CD4-positive, alpha-beta T cell (primary cell): ENCODE measurements at regions not wholly inside any gene's neighbourhood (a gene's known extent, or its start where the extent isn't known, plus 50 kb on each side); places are given as distances from the start of the nearest gene placed in this dataset.

ENCODE experiments used
- ATAC-seq: fragments of 200-7000 bp; cut with Tn5 transposase; one replicate; pipeline ENCODE4 v1.10.0; 2022; ENCODE audit warnings: mild to moderate bottlenecking; ENCODE audit not compliant: poor library complexity
- CTCF ChIA-PET: fragments of 350-600 bp; sonication (Branson Sonifier 250); formaldehyde crosslinking; loops from one replicate; lab custom pipeline; 2021; ENCODE audit warnings: antibody characterized with exemption, inconsistent platforms; lab: Charles Lee
- POLR2A ChIA-PET: fragments of 350-600 bp; sonication (Branson Sonifier 250); formaldehyde crosslinking; loops from one replicate; lab custom pipeline; 2021; ENCODE audit warnings: antibody characterized with exemption, inconsistent platforms; lab: Charles Lee
- DNase-seq, 14 experiments: peaks; one replicate each; pipeline ENCODE4 v3.0.0-alpha.2; 2013 to 2020; ENCODE audit warnings: mixed read lengths in 2 of 14
- H3K27ac ChIP-seq, 2 donors: one replicate each; pipeline versions ENCODE4 v1.5.1 to v1.7.0; 2013; ENCODE audit warnings: low read length in 2 of 2, low read depth in 1 of 2, mild to moderate bottlenecking in 1 of 2
- H3K27me3 ChIP-seq, 2 experiments: 1 replicate in 1 of 2; 2 replicates in 1 of 2; pipeline versions ENCODE4 v1.6.1 to v1.7.0; 2013; ENCODE audit warnings: low read length in 2 of 2, control low read depth in 1 of 2, mild to moderate bottlenecking in 1 of 2, moderate library complexity in 1 of 2; ENCODE audit not compliant: insufficient read depth in 2 of 2, control insufficient read depth in 1 of 2
- H3K36me3 ChIP-seq: one replicate; pipeline ENCODE4 v1.6.1; 2013; ENCODE audit warnings: low read length, control low read depth; ENCODE audit not compliant: insufficient read depth
- H3K4me1 ChIP-seq: one replicate; pipeline ENCODE4 v1.6.1; 2013; ENCODE audit warnings: low read length, control low read depth; ENCODE audit not compliant: insufficient read depth
- H3K4me3 ChIP-seq: one replicate; pipeline ENCODE4 v1.5.1; 2013; ENCODE audit warnings: mild to moderate bottlenecking, low read length, moderate library complexity
- H3K9me3 ChIP-seq, 2 experiments: 1 replicate in 1 of 2; 2 replicates in 1 of 2; pipeline versions ENCODE4 v1.6.1 to v1.7.0; 2013; ENCODE audit warnings: low read length in 2 of 2, mild to moderate bottlenecking in 2 of 2, control low read depth in 1 of 2, moderate library complexity in 1 of 2; ENCODE audit not compliant: control insufficient read depth in 1 of 2, insufficient read depth in 1 of 2
- H3K27ac Mint-ChIP-seq: one replicate; pipeline ENCODE4 v1.8.0; 2020; ENCODE audit warnings: mixed read lengths
- H3K27me3 Mint-ChIP-seq: one replicate; pipeline ENCODE4 v1.8.0; 2021; ENCODE audit warnings: mixed read lengths
- H3K36me3 Mint-ChIP-seq: one replicate; pipeline ENCODE4 v1.8.0; 2021; ENCODE audit warnings: low read depth, mixed read lengths
- H3K4me1 Mint-ChIP-seq: one replicate; pipeline ENCODE4 v1.8.0; 2021; ENCODE audit warnings: low read depth, mixed read lengths
- H3K4me3 Mint-ChIP-seq: one replicate; pipeline ENCODE4 v1.8.0; 2020; ENCODE audit warnings: mild to moderate bottlenecking, mixed read lengths
- H3K9me3 Mint-ChIP-seq: one replicate; pipeline ENCODE4 v1.8.0; 2020; ENCODE audit warnings: mixed read lengths
- CTCF ChIP-seq: fragments of 200-600 bp; IDR thresholded peaks from one replicate; pipeline ENCODE4 v1.8.0; 2022; ENCODE audit warnings: antibody characterized with exemption, mild to moderate bottlenecking
- intact Hi-C, 2 experiments: fragments of 100-400 bp; cut with DNase I in 1 of 2; cut with micrococcal nuclease in 1 of 2; formaldehyde crosslinking; loops; one replicate each; pipeline versions ENCODE4 v1.15.1 to v1.9.0; 2023 to 2025; cut with DNase I, micrococcal nuclease

GRCh38 chr16:22668318-22668717 lies 145.6 kb upstream of the HS3ST2 start:
- ChIA-PET POLR2A (no interaction called here), CTCF (interaction anchor here (1.0 kb wide), 1 partner anchor 27 kb away, joined by 3 read pairs; no protein-coding TSS in a partner anchor)

GRCh38 chr16:22670044-22670536 lies 143.9 kb upstream of the HS3ST2 start:
- Mint-ChIP-seq H3K4me1 (no peaks in the 10 kb centered on the region), H3K27ac (no peak overlapping the region), H3K4me3 (no peak overlapping the region), H3K36me3 (no peaks in the 10 kb centered on the region), H3K27me3 (peaks cover 4% of the 10 kb centered on the region), H3K9me3 (no peaks in the 10 kb centered on the region)
- peaks cover 15 to 18% of the 10 kb centered on the region in 2 experiments for H3K27me3 ChIP-seq
- H3K27ac ChIP-seq: no peak overlapping the region
- no peak for DNase-seq
- intact Hi-C loops: no loop called here
- CTCF ChIA-PET: no interaction called here
- POLR2A ChIA-PET: no interaction called here
- no peak for ATAC-seq
- H3K36me3 ChIP-seq: no peaks in the 10 kb centered on the region
- H3K4me3 ChIP-seq: no peak overlapping the region
- no peaks in the 10 kb centered on the region for H3K9me3 ChIP-seq
- no peak for TF ChIP-seq CTCF
- no peaks in the 10 kb centered on the region for H3K4me1 ChIP-seq

More at GRCh38 chr16:22668318-22668717, 145.6 kb upstream of the HS3ST2 start:
- ATAC-seq: no peak
- Histone ChIP-seq H3K4me3 (no peak overlapping the region), H3K4me1 (no peaks in the 10 kb centered on the region), H3K27me3 (peaks cover 18 to 22% of the 10 kb centered on the region in 2 experiments), H3K36me3 (no peaks in the 10 kb centered on the region), H3K27ac (no peak overlapping the region), H3K9me3 (no peaks in the 10 kb centered on the region)
- intact Hi-C loops: no loop called here
- H3K36me3 Mint-ChIP-seq: no peaks in the 10 kb centered on the region
- no peak for TF ChIP-seq CTCF
- no peak overlapping the region for H3K4me3 Mint-ChIP-seq
- H3K4me1 Mint-ChIP-seq: no peaks in the 10 kb centered on the region
- H3K27ac Mint-ChIP-seq: no peak overlapping the region
- peaks cover 4% of the 10 kb centered on the region for H3K27me3 Mint-ChIP-seq
- H3K9me3 Mint-ChIP-seq: no peaks in the 10 kb centered on the region
- DNase-seq: no peak

- CTCF ChIA-PET: no interaction called here
- POLR2A ChIA-PET: no interaction called here
- TF ChIP-seq CTCF: no peak
- no peaks in the 10 kb centered on the region for H3K9me3 ChIP-seq
- Mint-ChIP-seq H3K36me3 (no peaks in the 10 kb centered on the region), H3K4me1 (no peaks in the 10 kb centered on the region), H3K27me3 (peaks cover 4% of the 10 kb centered on the region), H3K9me3 (no peaks in the 10 kb centered on the region), H3K27ac (no peak overlapping the region), H3K4me3 (no peak overlapping the region)
- H3K27me3 ChIP-seq: peaks cover 15 to 18% of the 10 kb centered on the region in 2 experiments
- intact Hi-C loops: no loop called here
- ATAC-seq (no peak), DNase-seq (peak in 3 of 14 experiments; percentile 17 to 40 (median 25))
- H3K4me3 ChIP-seq: no peak overlapping the region
- no peaks in the 10 kb centered on the region for H3K4me1 ChIP-seq
- H3K36me3 ChIP-seq: no peaks in the 10 kb centered on the region
- H3K27ac ChIP-seq: no peak overlapping the region
Measured at GRCh38 chr16:22670551-22671041, 143.4 kb upstream of the HS3ST2 start.
